ENCODE measurements at regions not wholly inside any gene's neighbourhood (a gene's known extent, or its start where the extent isn't known, plus 50 kb on each side); places are given as distances from the start of the nearest gene placed in this dataset.

DNA sequence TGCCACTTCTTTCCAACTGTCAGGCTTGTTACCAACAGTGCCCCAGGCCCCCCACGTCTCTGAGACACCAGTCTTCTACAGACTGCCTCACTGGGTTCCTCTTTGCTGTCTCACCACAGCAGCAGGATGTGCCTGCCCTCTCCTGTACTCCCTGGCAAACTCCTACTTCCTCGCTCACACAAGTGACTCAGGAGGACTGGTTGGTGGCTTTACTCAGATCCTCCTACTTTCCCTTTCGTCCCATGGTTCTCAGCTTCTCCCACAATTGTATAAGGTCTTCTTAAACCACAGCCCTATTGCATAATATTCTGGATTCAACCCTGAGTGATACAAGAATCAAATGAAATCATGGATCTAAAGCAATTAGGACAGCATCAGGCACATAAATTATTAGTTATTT is 246.6 kb upstream of the PROK2 start:
- TF ChIP-seq CTCF (IDR thresholded peaks at IDR 0.05; ENCODE audit: insufficient read depth, low read depth, low read length) (no peak), EZH2 (IDR thresholded peaks at IDR 0.05; ENCODE audit: insufficient read depth, low read length) (no peak)

Measured in astrocyte (in vitro differentiated cells and primary cell).